GM12878 (cell line): ENCODE measurements at regions not wholly inside any gene's neighbourhood (a gene's known extent, or its start where the extent isn't known, plus 50 kb on each side); places are given as distances from the start of the nearest gene placed in this dataset.

Source experiments
- ATAC-seq: fragments of 200-7000 bp; cut with Tn5 transposase; 3 replicates; pipeline ENCODE4 v1.9.1; 2020; ENCODE audit warnings: mild to moderate bottlenecking, moderate library complexity
- BruUV-seq: library from RNA; stranded (reverse); fragments of 400-500 nt; replicated peaks from 2 replicates; lab custom pipeline; 2021; lab: Mats Ljungman, UMichigan
- CTCF ChIA-PET: fragments of 300-600 bp; sonication (Branson Sonifier 250); formaldehyde crosslinking; extraction: SDS; loops from one replicate; lab custom pipeline; 2021; ENCODE audit warnings: inconsistent platforms; lab: Yijun Ruan, JAX
- POLR2A ChIA-PET: fragments of 350-600 bp; formaldehyde crosslinking; extraction: SDS; loops from one replicate; lab custom pipeline; 2021; ENCODE audit warnings: inconsistent platforms; lab: Charles Lee
- RAD21 ChIA-PET: fragments of 300-600 bp; sonication (Branson Sonifier 250); formaldehyde crosslinking; loops from one replicate; lab custom pipeline; 2023; ENCODE audit warnings: antibody characterized with exemption; ENCODE audit not compliant: unreplicated experiment; lab: Charles Lee
- SMC1A ChIA-PET: fragments of 300-600 bp; sonication (Branson Sonifier 250); formaldehyde crosslinking; loops from one replicate; lab custom pipeline; 2023; ENCODE audit not compliant: unreplicated experiment, uncharacterized antibody; lab: Charles Lee
- DNase-seq: peaks from one replicate; pipeline ENCODE4 v3.0.0-alpha.2; 2011; ENCODE audit warnings: low read depth, low spot score
- FAIRE-seq: peaks from 3 replicates; lab custom pipeline; 2011; peaks lifted over from hg19 to GRCh38; lab: Jason Lieb, UNC
- H2AFZ ChIP-seq: 2 replicates; pipeline ENCODE4 v1.6.0; 2011; ENCODE audit warnings: low read depth, low read length, control low read depth; ENCODE audit not compliant: control insufficient read depth
- H3K27ac ChIP-seq: 2 replicates; pipeline ENCODE4 v1.5.1; 2011; ENCODE audit warnings: control low read depth; ENCODE audit not compliant: control insufficient read depth, insufficient read depth
- H3K27me3 ChIP-seq, 2 experiments: replicated peaks in 1 of 2; 2 replicates each; pipeline versions ENCODE4 v1.6.0 to v1.6.1; 2011; ENCODE audit warnings: low read length in 1 of 2; ENCODE audit not compliant: control insufficient read depth in 2 of 2, insufficient read depth in 2 of 2
- H3K36me3 ChIP-seq, 2 experiments: 2 replicates each; pipeline ENCODE4 v1.5.1; 2011; ENCODE audit warnings: low read length in 1 of 2; ENCODE audit not compliant: control insufficient read depth in 2 of 2, insufficient read depth in 2 of 2
- H3K4me1 ChIP-seq: 2 replicates; pipeline ENCODE4 v1.6.1; 2011; ENCODE audit warnings: mild to moderate bottlenecking, low read length, moderate library complexity, mixed read lengths; ENCODE audit not compliant: control insufficient read depth, insufficient read depth
- H3K4me2 ChIP-seq: 2 replicates; pipeline ENCODE4 v1.6.0; 2011; ENCODE audit warnings: control low read depth; ENCODE audit not compliant: control insufficient read depth, insufficient read depth
- H3K4me3 ChIP-seq: fragments of 200-600 bp; sonication (generic); 2 replicates; pipeline ENCODE4 v1.5.1; 2016
- H3K79me2 ChIP-seq: 2 replicates; pipeline ENCODE4 v1.6.0; 2011; ENCODE audit warnings: low read length; ENCODE audit not compliant: control insufficient read depth, insufficient read depth
- H3K9ac ChIP-seq: 2 replicates; pipeline ENCODE4 v1.8.0; 2011; ENCODE audit warnings: low read length, control low read depth, mixed read lengths; ENCODE audit not compliant: control insufficient read depth, insufficient read depth
- H3K9me3 ChIP-seq: replicated peaks from 3 replicates; pipeline ENCODE4 v1.5.1; 2011; ENCODE audit warnings: mild to moderate bottlenecking, low read length; ENCODE audit not compliant: control insufficient read depth, insufficient read depth
- H4K20me1 ChIP-seq: 2 replicates; pipeline ENCODE4 v1.6.0; 2011; ENCODE audit not compliant: control insufficient read depth, insufficient read depth
- BMI1 ChIP-seq: fragments of 450-650 bp; IDR thresholded peaks from 2 replicates; pipeline ENCODE4 v1.6.1; 2016; ENCODE audit warnings: mild to moderate bottlenecking, moderate library complexity, borderline replicate concordance
- CHD4 ChIP-seq: fragments of 200-600 bp; sonication (generic); IDR thresholded peaks from 2 replicates; pipeline ENCODE4 v1.6.1; 2016; ENCODE audit warnings: mild to moderate bottlenecking
- CREB1 ChIP-seq: IDR thresholded peaks from 2 replicates; pipeline ENCODE4 v1.6.1; 2012; ENCODE audit warnings: low read depth, mild to moderate bottlenecking, inconsistent platforms
- DPF2 ChIP-seq: fragments of 450-650 bp; IDR thresholded peaks from 2 replicates; pipeline ENCODE4 v1.6.1; 2017; ENCODE audit warnings: mild to moderate bottlenecking
- FOXM1 ChIP-seq: IDR thresholded peaks from 2 replicates; pipeline ENCODE4 v1.6.1; 2012; ENCODE audit warnings: low read depth, mild to moderate bottlenecking, inconsistent platforms, low read length, moderate library complexity
- HDGF ChIP-seq: fragments of 450-650 bp; IDR thresholded peaks from 2 replicates; pipeline ENCODE4 v1.6.1; 2016; ENCODE audit warnings: antibody characterized with exemption
- JUND ChIP-seq: IDR thresholded peaks from 2 replicates; pipeline ENCODE4 v1.6.1; 2012; ENCODE audit warnings: low read depth, mild to moderate bottlenecking, low read length, improper control_type of control experiment, moderate library complexity
- NFXL1 ChIP-seq: fragments of 450-650 bp; IDR thresholded peaks from 2 replicates; pipeline ENCODE4 v1.6.1; 2017; ENCODE audit warnings: antibody characterized with exemption, mild to moderate bottlenecking, borderline replicate concordance
- NR2F1 ChIP-seq: fragments of 450-650 bp; conservative IDR thresholded peaks from 2 replicates; pipeline ENCODE4 v1.6.1; 2017; ENCODE audit warnings: mild to moderate bottlenecking
- SRF ChIP-seq, 2 experiments: IDR thresholded peaks; 2 replicates each; pipeline ENCODE4 v1.6.1; 2011; ENCODE audit warnings: low read depth in 2 of 2, low read length in 2 of 2, mild to moderate bottlenecking in 1 of 2, moderate library complexity in 1 of 2
- STAT1 ChIP-seq: fragments of 450-650 bp; conservative IDR thresholded peaks from 2 replicates; pipeline ENCODE4 v1.6.1; 2014; ENCODE audit warnings: antibody characterized with exemption, mild to moderate bottlenecking
- STAT3 ChIP-seq: IDR thresholded peaks from 2 replicates; pipeline ENCODE4 v1.6.1; 2011; ENCODE audit warnings: low read depth, low read length, improper control_type of control experiment
- SUZ12 ChIP-seq: fragments of 200-600 bp; sonication (generic); IDR thresholded peaks from one replicate; pipeline ENCODE4 v1.6.1; 2018; ENCODE audit warnings: antibody characterized with exemption, mild to moderate bottlenecking; ENCODE audit not compliant: unreplicated experiment
- WGBS: methylation state at CpG from one replicate; pipeline ENCODE4 v1.1.6; 2016; ENCODE audit warnings: low lambda C conversion rate; ENCODE audit not compliant: insufficient replicate concordance, insufficient coverage; ENCODE audit errors: missing lambda C conversion rate; 5-methylcytosine and 5-hydroxymethylcytosine counted together
- in situ Hi-C: fragments of 300-500 bp; cut with MboI; formaldehyde crosslinking; loops from 9 replicates; pipeline ENCODE4 v1.14.3; 2018; ENCODE audit warnings: mixed read lengths
- intact Hi-C: fragments of 100-400 bp; cut with micrococcal nuclease; formaldehyde crosslinking; loops from one replicate; pipeline ENCODE4 v1.14.2; 2022; ENCODE audit not compliant: unreplicated experiment
- TF ChIP-seq, protein P1 (sequence below): IDR thresholded peaks from 2 replicates; pipeline ENCODE4 v1.6.1; 2011; ENCODE audit warnings: low read depth, mild to moderate bottlenecking, low read length, moderate library complexity, borderline replicate concordance; ENCODE audit errors: extremely low read depth

DNA sequence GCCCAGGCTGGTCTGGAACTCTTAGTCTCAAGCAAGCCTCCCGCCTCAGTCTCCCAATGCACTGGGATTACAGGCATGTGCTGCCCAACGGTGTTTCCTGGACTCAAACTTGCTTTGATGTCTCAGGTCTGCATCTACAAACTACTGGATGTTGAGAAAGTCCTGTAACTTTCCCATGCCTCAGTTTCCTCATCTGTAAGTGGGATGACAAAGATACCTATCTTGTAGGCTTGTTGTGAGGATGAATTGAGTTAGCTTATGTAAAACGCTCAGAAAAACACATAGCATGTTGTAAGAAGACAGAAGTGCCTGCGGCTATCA lies 63.6 kb upstream of the NUDT4 start:
- no peaks in the 10 kb centered on the region for H3K36me3 ChIP-seq
- 83% methylated on average over 4 of the region's 4 CpGs for WGBS
- no peak overlapping the region for H3K4me3 ChIP-seq
- no peaks in the 10 kb centered on the region for H3K79me2 ChIP-seq
- no peak overlapping the region for H3K9ac ChIP-seq
- FAIRE-seq, result no peak
- no peaks in the 10 kb centered on the region for H3K4me1 ChIP-seq
- in situ Hi-C loops, result no loop called here
- ATAC-seq, result no peak
- H3K9me3 ChIP-seq, result no peaks in the 10 kb centered on the region
- ChIA-PET POLR2A (no interaction called here), SMC1A (no interaction called here), RAD21 (no interaction called here), CTCF (no interaction called here)
- no peak for DNase-seq
- H4K20me1 ChIP-seq, result no peaks in the 10 kb centered on the region
- H3K27me3 ChIP-seq, result no peaks in the 10 kb centered on the region
- H3K27ac ChIP-seq, result no peak overlapping the region
- H3K4me2 ChIP-seq, result no peak overlapping the region
- TF ChIP-seq CHD4 (no peak), NR2F1 (no peak), BMI1 (no peak), FOXM1 (no peak), STAT3 (no peak), STAT1 (no peak), CREB1 (no peak), SUZ12 (no peak), JUND (no peak), DPF2 (no peak), SRF (IDR thresholded peaks at IDR 0.05; ENCODE audit: low read depth in 2 of 2, low read length in 2 of 2) (no peak), NFXL1 (no peak), HDGF (no peak)
- TF ChIP-seq, protein P1, sequence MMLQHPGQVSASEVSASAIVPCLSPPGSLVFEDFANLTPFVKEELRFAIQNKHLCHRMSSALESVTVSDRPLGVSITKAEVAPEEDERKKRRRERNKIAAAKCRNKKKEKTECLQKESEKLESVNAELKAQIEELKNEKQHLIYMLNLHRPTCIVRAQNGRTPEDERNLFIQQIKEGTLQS, result no peak
- H2AFZ ChIP-seq, result no peak overlapping the region
- BruUV-seq, result no TSS peak
- intact Hi-C loops, result no loop called here
